ENCODE measurements at regions not wholly inside any gene's neighbourhood (a gene's known extent, or its start where the extent isn't known, plus 50 kb on each side); places are given as distances from the start of the nearest gene placed in this dataset.

DNA sequence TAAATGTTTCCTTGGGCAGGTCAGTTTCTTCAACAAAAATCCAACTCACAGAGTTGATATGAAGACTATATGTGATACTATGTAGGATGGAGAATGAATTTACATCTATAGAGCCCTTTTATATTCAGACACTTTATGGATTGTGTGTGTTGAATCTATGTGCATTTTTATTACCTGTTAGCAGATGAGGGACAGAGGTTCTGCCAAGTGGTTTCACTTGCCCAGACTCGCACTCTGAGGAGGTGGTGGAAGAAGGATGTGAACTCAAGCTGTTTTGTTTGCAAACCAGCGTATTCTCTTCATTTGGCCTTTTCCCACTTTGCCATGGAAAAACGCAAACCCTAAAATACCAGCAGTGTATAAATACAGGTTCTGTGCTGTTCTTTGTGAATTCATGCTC, 237.6 kb downstream of the TDRD15 start:
- H2AFZ ChIP-seq: no peak overlapping the region
- no peak overlapping the region for H3K4me3 ChIP-seq (ENCODE audit: low read depth, low read length)
- TF ChIP-seq, protein P1, sequence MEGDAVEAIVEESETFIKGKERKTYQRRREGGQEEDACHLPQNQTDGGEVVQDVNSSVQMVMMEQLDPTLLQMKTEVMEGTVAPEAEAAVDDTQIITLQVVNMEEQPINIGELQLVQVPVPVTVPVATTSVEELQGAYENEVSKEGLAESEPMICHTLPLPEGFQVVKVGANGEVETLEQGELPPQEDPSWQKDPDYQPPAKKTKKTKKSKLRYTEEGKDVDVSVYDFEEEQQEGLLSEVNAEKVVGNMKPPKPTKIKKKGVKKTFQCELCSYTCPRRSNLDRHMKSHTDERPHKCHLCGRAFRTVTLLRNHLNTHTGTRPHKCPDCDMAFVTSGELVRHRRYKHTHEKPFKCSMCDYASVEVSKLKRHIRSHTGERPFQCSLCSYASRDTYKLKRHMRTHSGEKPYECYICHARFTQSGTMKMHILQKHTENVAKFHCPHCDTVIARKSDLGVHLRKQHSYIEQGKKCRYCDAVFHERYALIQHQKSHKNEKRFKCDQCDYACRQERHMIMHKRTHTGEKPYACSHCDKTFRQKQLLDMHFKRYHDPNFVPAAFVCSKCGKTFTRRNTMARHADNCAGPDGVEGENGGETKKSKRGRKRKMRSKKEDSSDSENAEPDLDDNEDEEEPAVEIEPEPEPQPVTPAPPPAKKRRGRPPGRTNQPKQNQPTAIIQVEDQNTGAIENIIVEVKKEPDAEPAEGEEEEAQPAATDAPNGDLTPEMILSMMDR (IDR thresholded peaks at IDR 0.05): no peak
- H3K36me3 ChIP-seq (ENCODE audit: control insufficient read depth, insufficient read depth, low read length): no peaks in the 10 kb centered on the region
- no peak overlapping the region for H3K9ac ChIP-seq
- no peaks in the 10 kb centered on the region for H3K9me3 ChIP-seq (ENCODE audit: control insufficient read depth, low read length)
- H3K4me1 ChIP-seq: no peaks in the 10 kb centered on the region
- H3K79me2 ChIP-seq: no peaks in the 10 kb centered on the region
- H3K27ac ChIP-seq: no peak overlapping the region
- no peak overlapping the region for H3K4me2 ChIP-seq (ENCODE audit: low read length)
- H3K27me3 ChIP-seq (ENCODE audit: control insufficient read depth, insufficient read depth, low read length): no peaks in the 10 kb centered on the region

DNA sequence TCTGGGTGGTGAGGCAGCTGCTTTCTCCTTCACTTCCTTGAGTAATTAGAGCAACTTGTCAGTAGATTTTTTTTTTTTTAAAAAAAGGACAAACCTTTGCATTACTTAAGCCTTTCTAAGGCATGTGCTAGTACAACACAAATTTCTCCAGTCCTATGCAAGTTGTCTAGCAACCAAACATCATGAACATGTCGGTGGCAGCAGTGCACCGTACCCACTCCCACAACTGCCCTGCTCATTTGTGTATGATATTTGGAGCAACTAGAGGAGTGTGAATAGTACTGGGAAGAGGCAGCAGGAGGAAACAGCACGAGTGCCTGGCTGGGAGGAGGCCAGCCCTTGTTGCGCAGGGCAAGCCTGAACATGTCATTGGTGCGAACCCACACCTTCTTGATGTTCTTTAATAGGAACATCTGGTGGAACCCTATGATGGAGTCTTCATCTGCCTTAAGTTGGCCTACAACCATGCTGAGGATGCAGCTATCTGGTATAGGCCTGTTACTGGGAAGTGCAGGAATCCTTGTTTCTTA, 238.3 kb downstream of the TDRD15 start:
- Histone ChIP-seq H3K36me3 (ENCODE audit: control insufficient read depth, insufficient read depth, low read length) (no peaks in the 10 kb centered on the region), H3K4me2 (ENCODE audit: low read length) (no peak overlapping the region), H3K9ac (no peak overlapping the region), H3K79me2 (no peaks in the 10 kb centered on the region), H3K9me3 (ENCODE audit: control insufficient read depth, low read length) (no peaks in the 10 kb centered on the region), H3K27ac (no peak overlapping the region), H2AFZ (no peak overlapping the region), H3K27me3 (ENCODE audit: control insufficient read depth, insufficient read depth, low read length) (no peaks in the 10 kb centered on the region), H3K4me3 (ENCODE audit: low read depth, low read length) (no peak overlapping the region), H3K4me1 (no peaks in the 10 kb centered on the region)
- TF ChIP-seq, protein P1 (IDR thresholded peaks at IDR 0.05): no peak

GRCh38 chr2:21363364-21363763, 239.6 kb downstream of the TDRD15 start:
- Histone ChIP-seq H2AFZ (no peak overlapping the region), H3K4me2 (ENCODE audit: low read length) (no peak overlapping the region), H3K4me1 (no peaks in the 10 kb centered on the region), H3K9me3 (ENCODE audit: control insufficient read depth, low read length) (no peaks in the 10 kb centered on the region), H3K27me3 (ENCODE audit: control insufficient read depth, insufficient read depth, low read length) (no peaks in the 10 kb centered on the region), H3K9ac (no peak overlapping the region), H3K36me3 (ENCODE audit: control insufficient read depth, insufficient read depth, low read length) (no peaks in the 10 kb centered on the region), H3K27ac (no peak overlapping the region), H3K4me3 (ENCODE audit: low read depth, low read length) (no peak overlapping the region), H3K79me2 (no peaks in the 10 kb centered on the region)
- TF ChIP-seq, protein P1 (IDR thresholded peaks at IDR 0.05): no peak

- Histone ChIP-seq H3K4me2 (ENCODE audit: low read length) (no peak overlapping the region), H3K4me1 (no peaks in the 10 kb centered on the region), H3K27me3 (ENCODE audit: control insufficient read depth, insufficient read depth, low read length) (no peaks in the 10 kb centered on the region), H3K9ac (no peak overlapping the region), H3K79me2 (no peaks in the 10 kb centered on the region), H3K27ac (no peak overlapping the region), H3K9me3 (ENCODE audit: control insufficient read depth, low read length) (no peaks in the 10 kb centered on the region), H3K4me3 (ENCODE audit: low read depth, low read length) (no peak overlapping the region), H2AFZ (no peak overlapping the region), H3K36me3 (ENCODE audit: control insufficient read depth, insufficient read depth, low read length) (no peaks in the 10 kb centered on the region)
- TF ChIP-seq, protein P1 (IDR thresholded peaks at IDR 0.05): no peak
Observed at GRCh38 chr2:21367421-21367820, 243.7 kb downstream of the TDRD15 start.

DNA sequence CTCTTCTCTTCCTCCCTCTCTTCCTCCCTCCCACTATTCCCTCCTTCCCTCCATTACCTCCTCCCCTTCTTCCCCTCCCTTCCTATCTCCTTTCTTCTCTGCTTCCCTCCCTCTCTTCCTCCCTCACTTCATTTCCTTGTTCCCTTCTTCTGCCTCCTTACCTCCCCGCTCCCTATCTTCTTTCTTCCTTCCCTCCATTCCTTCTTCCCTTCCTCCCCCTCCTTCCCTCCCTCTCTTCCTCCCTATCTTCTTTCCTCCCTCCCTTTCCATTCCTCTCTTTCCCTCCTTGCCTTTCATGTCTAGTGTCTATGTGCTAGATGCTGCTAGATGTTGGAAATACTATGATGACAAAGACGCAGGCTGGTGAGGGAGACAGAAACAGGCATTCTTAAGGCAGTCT, 246.0 kb downstream of the TDRD15 start:
- TF ChIP-seq, protein P1 (IDR thresholded peaks at IDR 0.05): no peak

More for the DNA sequence above, 246.0 kb downstream of the TDRD15 start:
- Histone ChIP-seq H3K36me3 (ENCODE audit: control insufficient read depth, insufficient read depth, low read length) (no peaks in the 10 kb centered on the region), H3K4me3 (ENCODE audit: low read depth, low read length) (no peak overlapping the region), H2AFZ (no peak overlapping the region), H3K9ac (no peak overlapping the region), H3K27ac (no peak overlapping the region), H3K4me2 (ENCODE audit: low read length) (no peak overlapping the region), H3K9me3 (ENCODE audit: control insufficient read depth, low read length) (no peaks in the 10 kb centered on the region), H3K27me3 (ENCODE audit: control insufficient read depth, insufficient read depth, low read length) (no peaks in the 10 kb centered on the region), H3K79me2 (no peaks in the 10 kb centered on the region), H3K4me1 (no peaks in the 10 kb centered on the region)

Data from parathyroid adenoma (tissue), 2 donors.